Erythroblast (primary cell): ENCODE measurements at regions not wholly inside any gene's neighbourhood (a gene's known extent, or its start where the extent isn't known, plus 50 kb on each side); places are given as distances from the start of the nearest gene placed in this dataset.
"Not testable (repeated sequence)": the region's sequence is repeated elsewhere in the genome, so short reads cannot be mapped to it uniquely, and the experiment has no call there.

Experiments
- DNase-seq, 2 experiments: peaks; one replicate each; lab custom pipeline; 2025; lab: John Stamatoyannopoulos, UW
- GATA1 ChIP-seq: IDR thresholded peaks from 2 replicates; pipeline ENCODE4 v1.6.1; 2011; ENCODE audit warnings: low read depth, mild to moderate bottlenecking, control low read depth, low read length, moderate library complexity
- POLR2A ChIP-seq: IDR thresholded peaks from 2 replicates; pipeline ENCODE4 v1.6.1; 2011; ENCODE audit warnings: mild to moderate bottlenecking, low read length

DNA sequence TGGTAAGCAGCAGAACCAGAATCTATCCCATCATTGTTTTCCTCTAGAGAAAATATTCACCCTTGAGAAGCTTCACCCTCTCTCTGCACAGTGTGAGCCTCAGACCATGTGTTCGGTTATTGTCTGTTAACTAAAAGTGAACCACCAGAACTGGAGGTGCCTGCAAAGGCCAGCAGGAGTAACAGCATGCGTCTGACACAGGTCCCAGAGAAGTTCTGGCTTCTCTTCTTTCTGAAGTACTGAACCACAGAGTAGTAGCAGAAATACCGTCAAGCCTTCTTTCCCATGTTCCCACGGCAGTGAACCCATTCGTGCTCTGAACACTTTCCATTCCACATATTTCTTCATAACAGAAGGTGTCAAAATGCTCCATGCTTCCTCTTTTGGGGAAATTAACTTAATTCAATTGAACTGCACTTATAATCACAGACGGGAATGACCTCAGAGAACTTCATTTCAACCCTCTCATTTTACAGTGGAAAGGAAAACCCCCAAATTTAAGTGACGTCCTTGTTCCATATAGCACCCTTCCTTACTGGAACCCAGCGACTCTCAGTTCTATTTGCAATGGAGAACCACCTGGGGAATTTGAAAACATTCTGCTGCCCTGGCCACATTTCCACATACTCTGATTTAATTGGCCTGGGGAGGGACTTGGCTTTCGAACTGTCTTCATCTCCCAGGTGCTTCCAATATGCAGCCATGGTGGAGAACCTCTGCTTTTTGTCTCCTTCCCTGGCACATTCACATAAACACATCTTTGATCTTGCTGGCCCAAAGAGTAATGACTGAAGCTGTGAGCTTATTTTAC lies 519.1 kb downstream of the RNF144A start:
- no peak for DNase-seq
- TF ChIP-seq POLR2A (no peak), GATA1 (no peak)

DNA sequence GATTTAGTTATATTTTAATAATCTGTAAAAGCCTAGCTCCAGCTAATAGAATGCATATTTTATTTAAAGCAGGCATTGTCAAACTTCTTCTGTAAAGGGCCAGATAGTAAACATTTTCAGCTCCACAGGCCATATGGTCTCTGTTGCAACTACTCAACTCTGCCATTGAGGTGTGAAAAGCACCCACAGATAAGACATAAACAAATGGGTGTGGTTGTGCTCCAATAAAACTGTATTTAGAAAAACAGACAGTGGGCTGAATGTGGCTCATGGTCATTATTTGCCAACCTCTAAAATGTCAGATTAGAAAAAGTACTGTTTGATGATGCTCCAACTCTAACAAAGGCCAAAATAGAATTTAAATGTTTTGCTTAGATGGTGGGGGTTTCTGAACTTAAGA lies 519.9 kb downstream of the RNF144A start:
- TF ChIP-seq GATA1 (no peak), POLR2A (no peak)
- DNase-seq: no peak

DNA sequence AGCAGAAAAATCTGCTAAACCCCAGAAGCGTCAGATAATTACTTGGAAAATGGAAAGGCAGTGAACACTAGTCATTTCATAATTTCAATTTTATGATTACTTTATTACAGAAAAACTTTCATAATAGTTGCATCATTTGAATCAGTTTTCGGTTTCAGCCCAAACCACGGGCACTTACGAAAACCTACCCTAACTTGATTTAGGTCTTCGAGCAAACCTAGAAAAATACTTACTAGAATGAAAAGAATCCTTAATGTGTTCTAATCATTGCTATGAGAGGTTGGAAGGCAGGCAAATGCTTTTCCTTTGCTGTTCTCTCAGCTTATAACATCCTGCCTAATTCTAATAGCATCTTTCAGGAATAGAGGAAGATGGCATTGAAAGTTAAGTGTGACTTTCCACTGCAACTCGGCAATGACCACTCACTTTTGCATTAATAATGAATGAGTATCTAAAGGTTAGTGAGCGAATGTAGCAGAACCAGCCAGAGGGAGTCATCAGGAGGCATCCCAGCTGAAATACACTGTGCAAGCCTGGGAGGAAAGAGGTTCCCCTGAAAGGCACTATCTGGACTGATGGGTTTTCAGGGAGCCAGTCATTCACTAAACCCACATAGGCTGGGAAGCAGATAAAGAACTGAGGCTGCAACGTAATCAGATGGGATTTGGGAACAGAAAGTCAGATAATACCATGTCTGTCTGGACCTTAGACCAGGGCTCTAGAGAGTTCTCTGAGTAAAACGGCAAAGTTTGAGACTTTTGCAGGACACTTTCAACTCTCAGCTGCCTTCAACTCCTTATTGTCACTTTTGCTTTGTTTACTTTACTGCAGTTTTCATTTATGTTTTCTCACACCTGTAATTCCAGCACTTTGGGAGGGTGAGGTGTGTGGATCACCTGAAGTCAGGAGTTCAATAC lies 520.8 kb downstream of the RNF144A start:
- no peak for DNase-seq
- no peak for TF ChIP-seq POLR2A
- no peak for TF ChIP-seq GATA1

DNA sequence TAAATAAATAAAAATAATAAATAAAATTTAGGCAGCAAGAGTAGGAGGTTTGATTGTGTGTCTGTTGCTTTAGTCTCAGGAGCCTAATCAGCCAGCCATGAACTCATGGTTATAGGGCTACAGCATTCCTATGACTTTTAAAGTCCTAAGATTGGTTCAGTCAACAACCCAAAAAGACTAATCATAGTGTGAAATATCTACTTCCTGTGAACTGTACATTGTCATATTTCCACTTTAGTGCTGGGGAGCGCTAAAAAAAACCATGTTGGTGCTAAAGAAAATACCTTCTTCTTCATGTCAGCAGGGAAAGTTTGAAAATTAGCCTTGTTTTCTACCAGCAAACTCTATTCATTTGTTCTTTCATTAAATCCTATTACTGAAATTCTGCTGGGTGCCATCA lies 521.6 kb downstream of the RNF144A start:
- no peak for DNase-seq

DNA sequence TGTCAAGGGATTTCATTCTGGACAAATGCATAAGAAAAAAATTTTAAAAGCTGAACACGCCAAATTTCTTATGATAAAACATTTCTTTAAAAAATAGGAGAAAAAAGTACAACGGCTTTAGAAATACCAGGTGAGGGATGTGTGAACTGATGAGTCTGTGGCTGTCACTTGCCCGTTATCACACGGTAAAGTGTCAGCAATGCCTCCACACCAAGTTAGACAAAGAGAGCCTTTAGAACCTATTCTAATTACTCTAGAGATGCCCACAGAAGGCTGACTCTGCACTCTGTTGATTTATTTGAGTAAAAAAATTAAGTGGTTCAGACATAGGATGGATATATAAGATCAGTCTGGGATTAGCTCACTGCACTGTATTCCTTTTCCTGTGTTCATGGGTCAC lies 523.8 kb downstream of the RNF144A start:
- no peak for DNase-seq
- TF ChIP-seq GATA1 (no peak), POLR2A (no peak)

More for the DNA sequence above, 521.6 kb downstream of the RNF144A start:
- TF ChIP-seq POLR2A (no peak), GATA1 (no peak)

DNA sequence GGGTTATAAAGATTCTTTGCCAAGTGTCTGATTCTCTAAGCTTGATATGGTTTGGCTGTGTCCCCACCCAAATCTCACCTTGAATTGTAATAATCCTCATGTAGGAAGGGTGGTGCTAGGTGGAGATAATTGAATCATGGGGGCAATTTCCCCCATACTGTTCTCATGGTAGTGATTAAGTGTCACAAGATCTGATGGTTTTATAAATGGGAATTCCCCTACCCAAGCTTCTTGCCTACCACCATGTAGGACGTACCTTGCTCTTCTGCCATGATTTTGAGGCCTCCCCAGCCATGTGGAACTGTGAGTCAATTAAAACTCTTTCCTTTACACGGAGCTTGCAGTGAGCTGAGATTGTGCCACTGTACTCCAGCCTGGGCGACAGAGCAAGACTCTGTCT lies 524.6 kb downstream of the RNF144A start:
- not testable (repeated sequence) for DNase-seq

DNA sequence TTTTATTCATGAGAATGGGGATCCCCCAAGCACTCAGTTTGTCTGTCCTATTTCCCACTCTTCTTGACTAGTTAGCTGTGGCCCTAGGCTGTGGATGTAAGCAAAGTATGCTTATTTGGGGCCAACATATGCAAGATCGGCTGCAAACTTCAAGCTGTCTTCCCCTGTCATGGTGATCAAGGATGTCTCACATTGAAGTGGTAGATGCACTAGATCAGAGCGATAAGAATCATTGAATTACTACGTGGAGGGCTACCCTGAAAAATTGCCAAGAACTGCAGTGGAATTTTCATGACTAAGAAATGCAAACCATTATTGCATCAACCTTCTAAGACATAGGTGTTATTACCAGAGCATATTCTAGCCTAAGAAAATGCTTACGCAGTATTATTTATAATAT lies 527.4 kb downstream of the RNF144A start:
- DNase-seq: no peak
- TF ChIP-seq GATA1: no peak
- no peak for TF ChIP-seq POLR2A

DNA sequence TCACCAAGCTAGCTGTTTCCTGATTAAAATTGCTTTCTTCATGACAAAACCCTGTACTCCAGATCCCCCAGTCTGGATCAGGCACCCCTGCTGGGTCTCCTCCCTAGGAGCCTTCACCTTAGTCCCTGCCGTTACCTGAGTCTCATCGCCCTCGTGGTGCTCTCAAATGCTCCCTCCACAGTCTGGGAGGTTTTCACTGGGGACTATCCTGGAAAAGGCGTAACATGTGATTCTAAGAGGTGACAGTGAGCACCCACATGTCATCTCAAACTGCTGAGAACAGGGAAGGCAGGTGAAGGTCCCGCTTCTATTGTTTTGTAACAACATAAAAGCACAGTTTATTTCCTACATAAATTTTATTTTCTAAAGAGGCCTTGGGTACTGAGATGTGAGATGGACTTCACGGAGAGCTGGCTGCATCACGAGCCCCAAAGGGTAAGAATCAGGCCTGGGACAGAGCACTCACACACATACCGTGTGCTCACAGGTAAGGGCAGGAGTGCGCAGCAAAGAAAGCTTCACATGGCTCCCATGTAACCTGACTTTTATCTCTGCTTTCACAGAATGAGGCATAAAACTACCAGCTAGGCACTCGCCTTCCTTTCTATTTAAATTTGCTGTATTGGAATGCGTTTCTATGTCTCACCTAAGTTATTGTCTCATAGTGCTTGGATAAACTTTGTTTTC lies 531.5 kb downstream of the RNF144A start:
- TF ChIP-seq GATA1 (no peak), POLR2A (no peak)
- no peak for DNase-seq

DNA sequence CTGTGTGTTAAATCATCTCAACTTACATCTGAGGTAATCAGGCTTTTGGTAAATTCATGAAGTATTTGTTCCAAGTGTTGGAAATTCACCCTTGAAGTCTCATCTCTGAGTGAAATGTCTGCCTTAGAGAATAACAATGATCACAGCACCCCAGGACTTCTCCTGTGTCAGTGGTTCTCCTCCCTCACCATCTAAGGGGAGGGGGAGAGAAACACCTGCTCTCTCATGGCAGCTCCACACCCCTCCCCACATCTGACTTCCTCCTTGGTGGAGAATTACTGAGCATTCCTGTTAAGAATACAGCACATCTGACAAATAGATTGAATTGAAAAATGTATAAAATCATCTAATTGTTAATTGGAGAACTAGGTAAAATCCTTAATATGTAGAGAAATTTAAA lies 532.1 kb downstream of the RNF144A start:
- DNase-seq: no peak
- TF ChIP-seq POLR2A (no peak), GATA1 (no peak)

DNA sequence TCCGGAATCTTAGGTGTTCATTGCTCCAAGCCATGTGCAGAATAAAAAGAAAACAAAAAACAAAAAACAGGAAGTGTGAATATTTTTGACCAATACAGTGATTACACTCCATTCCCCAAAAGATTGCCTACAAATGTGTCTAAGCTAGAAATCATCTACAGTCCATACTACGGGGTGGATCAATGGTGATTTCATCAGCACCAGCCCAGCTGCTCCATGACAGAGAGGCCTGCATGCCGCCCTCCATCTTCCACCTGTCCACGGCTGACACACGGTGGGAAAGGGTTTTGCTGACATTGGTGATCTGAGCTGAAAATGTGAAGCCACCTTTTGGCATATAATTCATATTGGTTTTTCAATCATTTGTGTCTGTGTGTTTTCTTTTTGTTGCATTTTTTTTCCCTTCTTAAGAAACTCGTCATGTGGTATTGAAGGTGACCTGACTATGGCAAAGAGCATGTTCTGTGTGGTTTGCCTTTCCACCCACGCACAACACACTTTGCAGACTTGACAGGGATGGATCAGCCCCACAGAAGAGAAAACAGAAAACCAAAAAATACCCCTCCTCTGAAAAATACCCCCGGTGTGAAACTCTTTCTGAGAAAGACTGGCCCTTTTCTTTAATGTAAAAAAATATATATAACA lies 533.1 kb downstream of the RNF144A start:
- TF ChIP-seq POLR2A (no peak), GATA1 (no peak)
- DNase-seq: no peak

DNA sequence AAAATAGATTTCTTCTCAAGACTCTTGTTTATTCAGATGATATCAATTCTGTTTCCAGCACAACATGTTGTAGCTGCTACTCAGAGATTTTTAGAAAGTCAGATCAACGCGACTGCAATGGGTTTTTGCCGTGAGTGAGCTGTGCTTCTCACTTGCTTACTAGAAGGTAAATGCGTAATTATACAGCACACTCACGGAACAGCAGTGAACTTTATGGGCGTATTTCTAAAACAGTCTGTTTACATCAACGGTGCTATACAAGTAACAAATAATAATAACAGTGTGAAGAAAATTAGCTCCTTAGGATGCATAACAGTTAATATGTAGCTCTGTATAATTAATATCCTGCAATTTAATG lies 533.6 kb downstream of the RNF144A start:
- DNase-seq: no peak
- TF ChIP-seq GATA1 (no peak), POLR2A (no peak)

DNA sequence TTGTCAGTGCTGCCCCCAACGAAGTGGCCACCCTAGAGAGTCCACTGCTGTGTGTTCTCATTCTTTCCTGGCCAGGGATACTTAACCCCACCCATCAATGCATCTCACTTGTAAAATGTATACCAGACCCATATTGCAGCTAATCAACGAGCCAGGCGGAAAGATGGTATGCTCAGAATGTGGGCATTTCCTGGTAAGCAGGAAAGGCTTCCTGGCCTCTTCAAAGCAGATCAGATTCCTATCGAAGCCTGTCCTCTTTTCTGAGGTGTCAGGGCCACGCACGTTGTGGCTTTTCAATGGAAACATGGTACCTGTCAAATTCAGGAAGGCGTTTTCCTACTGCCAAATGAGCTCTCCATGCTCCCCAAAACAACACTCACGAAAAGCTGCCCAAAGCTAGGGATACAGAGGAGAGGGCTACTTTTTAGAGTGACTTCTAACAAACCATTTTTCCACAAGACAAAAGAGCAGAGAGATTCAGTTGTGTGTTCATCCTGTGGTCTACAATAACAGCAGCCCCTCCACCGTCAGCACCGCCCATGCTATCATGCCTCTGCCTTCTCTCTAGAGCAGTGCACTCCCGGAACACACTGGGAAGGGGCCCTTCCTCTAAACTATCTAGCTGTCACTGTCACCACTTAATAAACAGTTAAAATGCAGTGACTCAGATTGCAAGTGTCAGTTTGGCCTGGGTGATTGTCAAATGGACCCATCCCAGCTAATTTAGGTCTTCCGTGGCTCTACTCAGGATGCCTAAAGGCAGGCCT lies 535.1 kb downstream of the RNF144A start:
- TF ChIP-seq POLR2A (no peak), GATA1 (no peak)
- DNase-seq: no peak

DNA sequence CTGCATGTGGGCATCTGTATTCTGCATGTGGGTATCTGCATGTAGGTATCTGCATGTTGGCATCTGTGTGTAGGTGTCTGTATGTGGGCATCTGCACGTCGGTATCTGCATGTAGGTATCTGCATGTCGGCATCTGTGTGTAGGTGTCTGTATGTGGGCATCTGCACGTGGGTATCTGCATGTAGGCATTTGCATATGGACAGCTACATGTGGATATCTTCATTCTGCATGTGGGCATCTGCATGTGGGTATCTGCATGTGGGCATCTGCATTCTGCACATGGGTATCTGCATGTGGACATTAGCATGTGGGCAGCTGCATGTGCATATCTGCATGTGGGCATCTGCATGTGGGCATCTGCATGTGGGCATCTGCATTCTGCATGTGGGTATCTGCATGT lies 537.4 kb downstream of the RNF144A start:
- DNase-seq: no peak
- TF ChIP-seq GATA1: no peak
- TF ChIP-seq POLR2A: no peak
